Activated naive CD4-positive, alpha-beta T cell treated with anti-CD3 and anti-CD28 coated beads, Interleukin-2, amount 10 ng/mL, durations not matched to agents 7 days and 5 days (primary cell): ENCODE measurements at regions not wholly inside any gene's neighbourhood (a gene's known extent, or its start where the extent isn't known, plus 50 kb on each side); places are given as distances from the start of the nearest gene placed in this dataset.
"Not testable (repeated sequence)": the region's sequence is repeated elsewhere in the genome, so short reads cannot be mapped to it uniquely, and the experiment has no call there.

Experiments
- CTCF ChIA-PET: fragments of 350-600 bp; sonication (Branson Sonifier 250); formaldehyde crosslinking; loops from one replicate; lab custom pipeline; 2021; ENCODE audit warnings: antibody characterized with exemption; lab: Charles Lee
- DNase-seq: peaks from one replicate; pipeline ENCODE4 v3.0.0-alpha.2; 2020
- H3K27ac Mint-ChIP-seq: one replicate; pipeline ENCODE4 v1.8.0; 2021; ENCODE audit warnings: mild to moderate bottlenecking, moderate library complexity, mixed read lengths
- H3K27me3 Mint-ChIP-seq: one replicate; pipeline ENCODE4 v1.8.0; 2021; ENCODE audit warnings: mild to moderate bottlenecking, mixed read lengths
- H3K36me3 Mint-ChIP-seq: one replicate; pipeline ENCODE4 v1.8.0; 2021; ENCODE audit warnings: mixed read lengths
- H3K4me1 Mint-ChIP-seq: one replicate; pipeline ENCODE4 v1.8.0; 2021; ENCODE audit warnings: mixed read lengths
- H3K4me3 Mint-ChIP-seq: one replicate; pipeline ENCODE4 v1.8.0; 2021; ENCODE audit warnings: mild to moderate bottlenecking, moderate library complexity, mixed read lengths
- H3K9me3 Mint-ChIP-seq: one replicate; pipeline ENCODE4 v1.8.0; 2021; ENCODE audit warnings: mixed read lengths

- DNase-seq = no peak
- CTCF ChIA-PET = no interaction called here
- Mint-ChIP-seq H3K27ac (no peak overlapping the region), H3K4me1 (no peaks in the 10 kb centered on the region), H3K4me3 (no peak overlapping the region), H3K36me3 (no peaks in the 10 kb centered on the region), H3K9me3 (peaks cover 16% of the 10 kb centered on the region), H3K27me3 (no peaks in the 10 kb centered on the region)
Measured at GRCh38 chr16:64272028-64272427, 849.8 kb downstream of the CDH11 start.

- DNase-seq = no peak
- Mint-ChIP-seq H3K4me3 (no peak overlapping the region), H3K27ac (no peak overlapping the region), H3K27me3 (no peaks in the 10 kb centered on the region), H3K36me3 (no peaks in the 10 kb centered on the region), H3K4me1 (no peaks in the 10 kb centered on the region), H3K9me3 (peaks cover 13% of the 10 kb centered on the region)
- CTCF ChIA-PET = no interaction called here
Measured at GRCh38 chr16:64269756-64270155, 852.1 kb downstream of the CDH11 start.

GRCh38 chr16:64265756-64266155 lies 856.1 kb downstream of the CDH11 start:
- H3K9me3 Mint-ChIP-seq = peaks cover 23% of the 10 kb centered on the region
- H3K4me3 Mint-ChIP-seq = no peak overlapping the region
- CTCF ChIA-PET = no interaction called here
- no peaks in the 10 kb centered on the region for H3K36me3 Mint-ChIP-seq
- no peaks in the 10 kb centered on the region for H3K27me3 Mint-ChIP-seq
- no peak overlapping the region for H3K27ac Mint-ChIP-seq
- no peaks in the 10 kb centered on the region for H3K4me1 Mint-ChIP-seq
- DNase-seq = no peak

GRCh38 chr16:64260631-64261401 lies 861.0 kb downstream of the CDH11 start:
- H3K4me1 Mint-ChIP-seq, CTCF ChIA-PET, H3K4me3 Mint-ChIP-seq, H3K36me3 Mint-ChIP-seq, H3K27me3 Mint-ChIP-seq, DNase-seq, H3K27ac Mint-ChIP-seq: not testable (repeated sequence)
- H3K9me3 Mint-ChIP-seq = peaks cover 21% of the 10 kb centered on the region

GRCh38 chr16:64254443-64255367 lies 867.2 kb downstream of the CDH11 start:
- no peak overlapping the region for H3K27ac Mint-ChIP-seq
- CTCF ChIA-PET = no interaction called here
- H3K4me1 Mint-ChIP-seq = no peaks in the 10 kb centered on the region
- H3K9me3 Mint-ChIP-seq = peaks cover 11% of the 10 kb centered on the region
- no peak for DNase-seq
- H3K36me3 Mint-ChIP-seq = no peaks in the 10 kb centered on the region
- no peak overlapping the region for H3K4me3 Mint-ChIP-seq
- no peaks in the 10 kb centered on the region for H3K27me3 Mint-ChIP-seq

- no peak for DNase-seq
- no peak overlapping the region for H3K4me3 Mint-ChIP-seq
- H3K27me3 Mint-ChIP-seq = no peaks in the 10 kb centered on the region
- CTCF ChIA-PET = no interaction called here
- peaks cover 7% of the 10 kb centered on the region for H3K9me3 Mint-ChIP-seq
- no peak overlapping the region for H3K27ac Mint-ChIP-seq
- no peaks in the 10 kb centered on the region for H3K4me1 Mint-ChIP-seq
- H3K36me3 Mint-ChIP-seq = no peaks in the 10 kb centered on the region
Measured at GRCh38 chr16:64253525-64253924, 868.3 kb downstream of the CDH11 start.

GRCh38 chr16:64253096-64253495 lies 868.8 kb downstream of the CDH11 start:
- no peak overlapping the region for H3K27ac Mint-ChIP-seq
- CTCF ChIA-PET = no interaction called here

GRCh38 chr16:64251742-64252141 lies 870.1 kb downstream of the CDH11 start:
- no peaks in the 10 kb centered on the region for H3K36me3 Mint-ChIP-seq
- CTCF ChIA-PET = no interaction called here
- DNase-seq = no peak
- H3K27me3 Mint-ChIP-seq = no peaks in the 10 kb centered on the region
- no peaks in the 10 kb centered on the region for H3K4me1 Mint-ChIP-seq
- H3K9me3 Mint-ChIP-seq = peaks cover 7% of the 10 kb centered on the region
- H3K27ac Mint-ChIP-seq = no peak overlapping the region
- no peak overlapping the region for H3K4me3 Mint-ChIP-seq

More at GRCh38 chr16:64253096-64253495, 868.8 kb downstream of the CDH11 start:
- no peak for DNase-seq
- no peaks in the 10 kb centered on the region for H3K36me3 Mint-ChIP-seq
- no peaks in the 10 kb centered on the region for H3K4me1 Mint-ChIP-seq
- peaks cover 7% of the 10 kb centered on the region for H3K9me3 Mint-ChIP-seq
- H3K27me3 Mint-ChIP-seq = no peaks in the 10 kb centered on the region
- H3K4me3 Mint-ChIP-seq = no peak overlapping the region

- H3K27ac Mint-ChIP-seq = no peak overlapping the region
- DNase-seq = no peak
- H3K27me3 Mint-ChIP-seq = no peaks in the 10 kb centered on the region
- H3K4me3 Mint-ChIP-seq = no peak overlapping the region
- CTCF ChIA-PET = no interaction called here
- peaks cover 14% of the 10 kb centered on the region for H3K9me3 Mint-ChIP-seq
- H3K4me1 Mint-ChIP-seq = no peaks in the 10 kb centered on the region
- H3K36me3 Mint-ChIP-seq = no peaks in the 10 kb centered on the region
Measured at GRCh38 chr16:64250866-64251265, 871.0 kb downstream of the CDH11 start.

- H3K4me3 Mint-ChIP-seq = no peak overlapping the region
- DNase-seq = no peak
- no peaks in the 10 kb centered on the region for H3K36me3 Mint-ChIP-seq
- CTCF ChIA-PET = no interaction called here
- no peak overlapping the region for H3K27ac Mint-ChIP-seq
- no peaks in the 10 kb centered on the region for H3K4me1 Mint-ChIP-seq
- no peaks in the 10 kb centered on the region for H3K27me3 Mint-ChIP-seq
- H3K9me3 Mint-ChIP-seq = peaks cover 30% of the 10 kb centered on the region
Measured at GRCh38 chr16:64242492-64242891, 879.4 kb downstream of the CDH11 start.

- no peak for DNase-seq
- H3K9me3 Mint-ChIP-seq = peaks cover 25% of the 10 kb centered on the region
- CTCF ChIA-PET = no interaction called here
Measured at GRCh38 chr16:64240586-64240985, 881.3 kb downstream of the CDH11 start.

GRCh38 chr16:64238571-64238970 lies 883.3 kb downstream of the CDH11 start:
- no peak for DNase-seq
- H3K4me1 Mint-ChIP-seq = no peaks in the 10 kb centered on the region
- H3K4me3 Mint-ChIP-seq = no peak overlapping the region
- peaks cover 17% of the 10 kb centered on the region for H3K9me3 Mint-ChIP-seq
- CTCF ChIA-PET = no interaction called here
- H3K36me3 Mint-ChIP-seq = no peaks in the 10 kb centered on the region
- no peak overlapping the region for H3K27ac Mint-ChIP-seq
- H3K27me3 Mint-ChIP-seq = no peaks in the 10 kb centered on the region

More at GRCh38 chr16:64240586-64240985, 881.3 kb downstream of the CDH11 start:
- H3K27me3 Mint-ChIP-seq = no peaks in the 10 kb centered on the region
- H3K4me1 Mint-ChIP-seq = no peaks in the 10 kb centered on the region
- no peak overlapping the region for H3K27ac Mint-ChIP-seq
- no peak overlapping the region for H3K4me3 Mint-ChIP-seq
- no peaks in the 10 kb centered on the region for H3K36me3 Mint-ChIP-seq

- H3K4me3 Mint-ChIP-seq = no peak overlapping the region
- CTCF ChIA-PET = no interaction called here
Measured at GRCh38 chr16:64236316-64236715, 885.5 kb downstream of the CDH11 start.

GRCh38 chr16:64234200-64234599 lies 887.7 kb downstream of the CDH11 start:
- Mint-ChIP-seq H3K36me3 (no peaks in the 10 kb centered on the region), H3K9me3 (peaks cover 21% of the 10 kb centered on the region), H3K4me1 (no peaks in the 10 kb centered on the region), H3K27me3 (no peaks in the 10 kb centered on the region), H3K4me3 (no peak overlapping the region), H3K27ac (no peak overlapping the region)
- CTCF ChIA-PET = no interaction called here
- no peak for DNase-seq

More at GRCh38 chr16:64236316-64236715, 885.5 kb downstream of the CDH11 start:
- Mint-ChIP-seq H3K4me1 (no peaks in the 10 kb centered on the region), H3K27me3 (no peaks in the 10 kb centered on the region), H3K36me3 (no peaks in the 10 kb centered on the region), H3K27ac (no peak overlapping the region), H3K9me3 (peaks cover 19% of the 10 kb centered on the region)
- no peak for DNase-seq
